Mesenchymal stem cell (in vitro differentiated cells and primary cell): ENCODE measurements at regions not wholly inside any gene's neighbourhood (a gene's known extent, or its start where the extent isn't known, plus 50 kb on each side); places are given as distances from the start of the nearest gene placed in this dataset.

Experiments
- DNase-seq: peaks from one replicate; pipeline ENCODE4 v3.0.0-alpha.2; 2013
- H2AFZ ChIP-seq: one replicate; pipeline ENCODE4 v1.6.1; 2013; ENCODE audit warnings: low read depth, mild to moderate bottlenecking, control low read depth, inconsistent platforms, low read length, moderate library complexity
- H2AK5ac ChIP-seq: 2 replicates; pipeline ENCODE4 v1.6.1; 2013; ENCODE audit warnings: low read length, moderate library complexity, mild to moderate bottlenecking, inconsistent platforms; ENCODE audit not compliant: severe bottlenecking
- H2BK120ac ChIP-seq: one replicate; pipeline ENCODE4 v1.6.1; 2013; ENCODE audit warnings: low read depth, mild to moderate bottlenecking, inconsistent platforms, low read length, moderate library complexity
- H2BK12ac ChIP-seq, 2 experiments: one replicate each; pipeline ENCODE4 v1.6.1; 2013; ENCODE audit warnings: inconsistent platforms in 2 of 2, low read length in 2 of 2, mild to moderate bottlenecking in 2 of 2, moderate library complexity in 2 of 2, control low read depth in 1 of 2
- H2BK15ac ChIP-seq: one replicate; pipeline ENCODE4 v1.6.1; 2013; ENCODE audit warnings: mild to moderate bottlenecking, low read depth, inconsistent platforms; ENCODE audit not compliant: poor library complexity, severe bottlenecking
- H2BK5ac ChIP-seq: 2 replicates; pipeline ENCODE4 v1.6.1; 2013; ENCODE audit warnings: low read depth, mild to moderate bottlenecking, low read length, control low read depth, inconsistent platforms; ENCODE audit not compliant: poor library complexity, severe bottlenecking
- H3K14ac ChIP-seq, 2 experiments: one replicate each; pipeline ENCODE4 v1.6.1; 2013; ENCODE audit warnings: inconsistent platforms in 2 of 2, low read length in 2 of 2, control low read depth in 1 of 2, mild to moderate bottlenecking in 1 of 2, moderate library complexity in 1 of 2
- H3K18ac ChIP-seq, 2 experiments: one replicate each; pipeline ENCODE4 v1.6.1; 2013; ENCODE audit warnings: inconsistent platforms in 2 of 2, low read length in 2 of 2, control low read depth in 1 of 2, low read depth in 1 of 2, mild to moderate bottlenecking in 1 of 2
- H3K23ac ChIP-seq, 2 experiments: one replicate each; pipeline ENCODE4 v1.6.1; 2013; ENCODE audit warnings: inconsistent platforms in 2 of 2, low read length in 2 of 2, mild to moderate bottlenecking in 2 of 2, moderate library complexity in 2 of 2, control low read depth in 1 of 2
- H3K27ac ChIP-seq: 2 replicates; pipeline ENCODE4 v1.5.1; 2013; ENCODE audit warnings: mild to moderate bottlenecking, moderate library complexity, low read length, control low read depth, inconsistent platforms; ENCODE audit not compliant: poor library complexity, severe bottlenecking
- H3K27me3 ChIP-seq, 2 experiments: 2 replicates each; pipeline versions ENCODE4 v1.6.1 to v1.7.0; 2013; ENCODE audit warnings: low read length in 2 of 2, mild to moderate bottlenecking in 2 of 2, moderate library complexity in 2 of 2, control low read depth in 1 of 2, inconsistent platforms in 1 of 2; ENCODE audit not compliant: control insufficient read depth in 1 of 2, insufficient read depth in 1 of 2
- H3K36me3 ChIP-seq, 2 experiments: 2 replicates each; pipeline versions ENCODE4 v1.6.1 to v1.7.0; 2013; ENCODE audit warnings: low read length in 2 of 2, control low read depth in 1 of 2, inconsistent platforms in 1 of 2, low read depth in 1 of 2, mild to moderate bottlenecking in 1 of 2; ENCODE audit not compliant: insufficient read depth in 2 of 2, control insufficient read depth in 1 of 2
- H3K4ac ChIP-seq, 2 experiments: one replicate each; pipeline ENCODE4 v1.6.1; 2013; ENCODE audit warnings: inconsistent platforms in 2 of 2, low read length in 2 of 2, mild to moderate bottlenecking in 2 of 2, moderate library complexity in 2 of 2, control low read depth in 1 of 2, low read depth in 1 of 2
- H3K4me1 ChIP-seq: 2 replicates; pipeline ENCODE4 v1.6.1; 2013; ENCODE audit warnings: low read depth, low read length, control low read depth; ENCODE audit not compliant: control insufficient read depth, insufficient read depth
- H3K4me2 ChIP-seq: 2 replicates; pipeline ENCODE4 v1.6.1; 2013; ENCODE audit warnings: low read length, mild to moderate bottlenecking, inconsistent platforms; ENCODE audit not compliant: poor library complexity, severe bottlenecking
- H3K4me3 ChIP-seq, 2 experiments: 2 replicates each; pipeline versions ENCODE4 v1.5.1 to v1.7.0; 2013; ENCODE audit warnings: low read length in 2 of 2, mild to moderate bottlenecking in 2 of 2, control low read depth in 1 of 2, low read depth in 1 of 2; ENCODE audit not compliant: insufficient read depth in 1 of 2
- H3K79me1 ChIP-seq: replicated peaks from 2 replicates; pipeline ENCODE4 v1.6.1; 2013; ENCODE audit warnings: mild to moderate bottlenecking, control low read depth, low read length, inconsistent platforms; ENCODE audit not compliant: poor library complexity, severe bottlenecking
- H3K9ac ChIP-seq: 2 replicates; pipeline ENCODE4 v1.7.0; 2013; ENCODE audit warnings: mild to moderate bottlenecking, low read length, moderate library complexity
- H3K9me3 ChIP-seq: 2 replicates; pipeline ENCODE4 v1.7.0; 2013; ENCODE audit warnings: mild to moderate bottlenecking, low read length; ENCODE audit not compliant: control insufficient read depth
- H4K8ac ChIP-seq: one replicate; pipeline ENCODE4 v1.6.1; 2013; ENCODE audit warnings: inconsistent platforms, mild to moderate bottlenecking, low read length, moderate library complexity
- H4K91ac ChIP-seq: one replicate; pipeline ENCODE4 v1.6.1; 2013; ENCODE audit warnings: mild to moderate bottlenecking, low read length, inconsistent platforms
- WGBS: methylation state at CpG from one replicate; pipeline ENCODE4 v1.1.7; 2013; ENCODE audit warnings: mixed read lengths; 5-methylcytosine and 5-hydroxymethylcytosine counted together

- Histone ChIP-seq H3K18ac (peak overlapping the region; percentile 40 to 88), H4K91ac (peak overlapping the region; percentile 43), H4K8ac (peak overlapping the region; percentile 61), H3K14ac (peak overlapping the region in 1 of 2 experiments; percentile 78), H2AFZ (no peak overlapping the region), H3K9me3 (no peaks in the 10 kb centered on the region), H3K27me3 (no peaks in the 10 kb centered on the region), H3K4me1 (peaks cover 77% of the 10 kb centered on the region), H2BK15ac (peak overlapping the region; percentile 37), H3K36me3 (peaks cover 14 to 64% of the 10 kb centered on the region in 2 experiments), H3K79me1 (no peaks in the 10 kb centered on the region), H3K4me3 (peak overlapping the region in 1 of 2 experiments; percentile 48), H2BK5ac (peak overlapping the region; percentile 97), H3K9ac (peak overlapping the region; percentile 75), H3K27ac (peak overlapping the region; percentile 96), H3K4me2 (no peak overlapping the region), H2AK5ac (peak overlapping the region; percentile 95), H3K4ac (peak overlapping the region; percentile 63 to 76), H3K23ac (peak overlapping the region in 1 of 2 experiments; percentile 23), H2BK120ac (peak overlapping the region; percentile 51), H2BK12ac (peak overlapping the region; percentile 56 to 84)
- 77% methylated on average over 23 of the region's 24 CpGs for WGBS
- peak; percentile 56 for DNase-seq
These were observed 68.9 kb downstream of the NCOR2 start for GRCh38 chr12:124498275-124499189.

- Histone ChIP-seq H3K4me2 (no peak overlapping the region), H2BK120ac (no peak overlapping the region), H3K14ac (no peak overlapping the region), H4K91ac (no peak overlapping the region), H3K27ac (peak overlapping the region; percentile 96), H3K4me3 (peak overlapping the region in 1 of 2 experiments; percentile 48), H3K4me1 (peaks cover 77% of the 10 kb centered on the region), H3K36me3 (peaks cover 21 to 63% of the 10 kb centered on the region in 2 experiments), H2AFZ (no peak overlapping the region), H3K27me3 (no peaks in the 10 kb centered on the region), H3K9ac (peak overlapping the region; percentile 75), H2BK15ac (no peak overlapping the region), H3K18ac (peak overlapping the region in 1 of 2 experiments; percentile 40), H3K4ac (peak overlapping the region in 1 of 2 experiments; percentile 63), H2BK5ac (no peak overlapping the region), H3K23ac (no peak overlapping the region), H2AK5ac (peak overlapping the region; percentile 95), H3K9me3 (no peaks in the 10 kb centered on the region), H2BK12ac (no peak overlapping the region), H3K79me1 (peaks cover 3% of the 10 kb centered on the region), H4K8ac (peak overlapping the region; percentile 43)
- 31% methylated on average over 7 of the region's 7 CpGs for WGBS
- DNase-seq, result peak; percentile 95
These were observed 69.8 kb downstream of the NCOR2 start for GRCh38 chr12:124497658-124498057.

- Histone ChIP-seq H2AFZ (no peak overlapping the region), H3K4me2 (no peak overlapping the region), H4K8ac (no peak overlapping the region), H3K36me3 (peaks cover 22 to 63% of the 10 kb centered on the region in 2 experiments), H2BK12ac (peak overlapping the region; percentile 45 to 49), H3K18ac (peak overlapping the region; percentile 46 to 79), H3K79me1 (peaks cover 6% of the 10 kb centered on the region), H3K4ac (peak overlapping the region; percentile 15 to 47), H3K4me1 (peaks cover 76% of the 10 kb centered on the region), H3K4me3 (peak overlapping the region in 1 of 2 experiments; percentile 2), H3K9ac (peak overlapping the region; percentile 68), H3K9me3 (no peaks in the 10 kb centered on the region), H3K27me3 (no peaks in the 10 kb centered on the region), H2BK5ac (no peak overlapping the region), H3K27ac (peak overlapping the region; percentile 28), H3K23ac (peak overlapping the region in 1 of 2 experiments; percentile 85), H2BK120ac (peak overlapping the region; percentile 37), H4K91ac (peak overlapping the region; percentile 37), H2AK5ac (peak overlapping the region; percentile 40), H2BK15ac (no peak overlapping the region), H3K14ac (peak overlapping the region in 1 of 2 experiments; percentile 85)
- DNase-seq, result peak; percentile 71
- 82% methylated on average over 13 of the region's 13 CpGs for WGBS
These were observed 70.4 kb downstream of the NCOR2 start for GRCh38 chr12:124497039-124497438.

- Histone ChIP-seq H2AK5ac (peak overlapping the region; percentile 40), H3K79me1 (peaks cover 9% of the 10 kb centered on the region), H3K36me3 (peaks cover 26 to 64% of the 10 kb centered on the region in 2 experiments), H2AFZ (no peak overlapping the region), H3K4me2 (no peak overlapping the region), H4K8ac (peak overlapping the region; percentile 33), H3K27me3 (no peaks in the 10 kb centered on the region), H4K91ac (peak overlapping the region; percentile 37), H2BK5ac (no peak overlapping the region), H2BK120ac (peak overlapping the region; percentile 37), H3K27ac (peak overlapping the region; percentile 28), H3K4ac (peak overlapping the region; percentile 9 to 15), H3K9me3 (no peaks in the 10 kb centered on the region), H2BK15ac (peak overlapping the region; percentile 20), H3K14ac (peak overlapping the region in 1 of 2 experiments; percentile 19), H3K4me1 (peaks cover 75% of the 10 kb centered on the region), H3K4me3 (no peak overlapping the region), H3K23ac (no peak overlapping the region), H3K18ac (peak overlapping the region; percentile 46 to 61), H2BK12ac (peak overlapping the region; percentile 45 to 49), H3K9ac (peak overlapping the region; percentile 68)
- 90% methylated on average over 2 of the region's 3 CpGs for WGBS
- peak; percentile 24 for DNase-seq
These were observed 70.8 kb downstream of the NCOR2 start for GRCh38 chr12:124496584-124496983.
